ENCODE measurements at regions not wholly inside any gene's neighbourhood (a gene's known extent, or its start where the extent isn't known, plus 50 kb on each side); places are given as distances from the start of the nearest gene placed in this dataset.
"Not testable (repeated sequence)": the region's sequence is repeated elsewhere in the genome, so short reads cannot be mapped to it uniquely, and the experiment has no call there.

DNA sequence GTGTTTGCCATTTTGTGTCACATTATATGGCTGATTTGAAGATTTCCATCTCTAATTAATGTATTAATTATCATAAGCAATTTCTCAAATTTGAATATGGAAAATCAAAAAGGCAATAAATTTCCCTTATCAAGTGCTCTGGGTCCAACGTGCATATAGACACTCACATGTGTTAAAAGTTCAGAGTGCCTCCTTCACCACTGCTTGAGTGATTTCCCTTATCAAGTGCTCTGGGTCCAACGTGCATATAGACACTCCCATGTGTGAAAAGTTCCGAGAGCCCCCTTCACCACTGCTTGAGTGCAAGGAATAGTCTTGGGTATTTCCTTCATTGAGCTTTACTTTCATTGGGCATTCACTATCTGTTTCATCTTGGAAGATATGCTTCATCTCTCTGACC lies 421.0 kb upstream of the ZNF717 start:
- no peak for DNase-seq

GRCh38 chr3:76212679-76213078 lies 427.3 kb upstream of the ZNF717 start:
- DNase-seq: no peak

DNA sequence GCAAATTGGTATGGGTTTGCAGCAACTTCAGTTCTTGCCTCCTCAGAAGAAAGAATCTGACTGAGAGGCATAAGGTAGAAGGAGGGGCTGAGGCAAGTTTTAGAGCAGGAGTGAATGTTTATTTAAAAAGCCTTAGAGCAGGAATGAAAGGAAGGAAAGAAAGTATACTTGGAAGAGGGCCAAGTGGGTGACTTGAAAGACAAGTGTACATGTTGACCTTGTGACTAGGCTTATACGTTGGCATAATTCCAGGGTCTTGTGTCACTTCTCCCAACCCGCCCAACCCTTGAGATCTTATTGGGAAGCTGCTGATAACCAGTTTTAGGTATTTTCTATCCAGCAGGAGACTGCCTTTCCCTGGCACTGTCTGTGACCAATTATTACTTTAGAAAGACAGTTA lies 436.9 kb upstream of the ZNF717 start:
- DNase-seq: no peak

- no peak for DNase-seq
Observed at GRCh38 chr3:76231258-76231657, 445.9 kb upstream of the ZNF717 start.

- DNase-seq: no peak
Observed at GRCh38 chr3:76242886-76243753, 457.8 kb upstream of the ZNF717 start.

DNA sequence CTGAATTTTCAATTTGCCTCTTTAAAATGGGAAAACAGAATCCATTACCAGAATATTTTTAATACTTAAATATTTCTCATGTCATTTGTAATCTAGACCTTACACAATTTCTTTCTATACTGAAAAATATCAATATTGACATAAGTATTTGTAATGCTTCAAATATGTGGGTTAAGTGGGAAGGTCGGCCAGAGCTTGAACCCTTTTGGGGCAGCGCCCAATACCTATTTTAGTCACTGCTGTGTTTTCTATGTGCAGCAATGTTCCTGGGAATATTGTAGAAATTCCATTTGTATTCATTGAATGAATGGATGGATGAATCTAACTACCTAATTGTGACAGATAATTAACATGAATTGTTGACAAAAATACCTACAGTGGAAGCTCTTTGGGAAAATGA lies 459.7 kb upstream of the ZNF717 start:
- DNase-seq: no peak

GRCh38 chr3:76245622-76246021 lies 460.3 kb upstream of the ZNF717 start:
- no peak for DNase-seq

- DNase-seq: no peak
Observed at GRCh38 chr3:76264496-76264895, 479.1 kb upstream of the ZNF717 start.

DNA sequence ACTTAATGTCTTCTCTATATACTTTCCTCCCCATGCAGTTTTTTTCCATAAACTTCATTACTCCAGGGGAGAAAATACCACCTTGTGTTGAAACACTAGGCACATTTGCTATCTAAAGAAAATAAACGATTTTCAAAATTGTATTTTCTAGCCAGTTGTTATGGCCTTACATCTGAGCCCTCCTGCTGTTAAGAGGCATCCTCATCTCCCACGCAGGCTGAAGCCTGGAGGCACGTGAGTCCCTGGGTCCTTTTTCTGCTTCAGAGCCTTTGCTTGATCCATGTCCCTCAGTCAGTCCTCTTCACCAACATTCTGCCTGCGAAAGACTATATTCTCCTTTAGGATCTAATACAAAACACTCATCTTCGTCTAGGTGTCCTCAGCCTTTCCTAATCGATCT lies 479.6 kb upstream of the ZNF717 start:
- no peak for DNase-seq

DNA sequence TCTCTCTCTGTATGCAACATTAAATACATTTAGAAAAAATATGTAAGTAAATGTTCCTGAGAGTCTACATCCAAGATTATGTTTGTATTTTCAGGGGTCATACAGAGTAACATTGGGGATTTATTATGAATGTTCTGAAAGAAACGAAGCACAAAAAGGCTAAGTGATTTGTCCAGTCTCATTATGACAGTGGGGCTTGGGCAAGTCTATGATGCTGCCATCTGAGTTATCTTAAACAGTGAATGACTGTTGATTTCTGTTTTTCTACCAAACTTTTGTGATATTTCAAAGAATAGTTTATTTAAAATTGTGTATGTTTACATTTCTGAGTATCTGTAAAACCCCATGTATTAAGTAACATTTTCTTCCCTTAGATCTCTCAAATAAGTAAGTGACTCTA lies 481.2 kb upstream of the ZNF717 start:
- DNase-seq: no peak

DNA sequence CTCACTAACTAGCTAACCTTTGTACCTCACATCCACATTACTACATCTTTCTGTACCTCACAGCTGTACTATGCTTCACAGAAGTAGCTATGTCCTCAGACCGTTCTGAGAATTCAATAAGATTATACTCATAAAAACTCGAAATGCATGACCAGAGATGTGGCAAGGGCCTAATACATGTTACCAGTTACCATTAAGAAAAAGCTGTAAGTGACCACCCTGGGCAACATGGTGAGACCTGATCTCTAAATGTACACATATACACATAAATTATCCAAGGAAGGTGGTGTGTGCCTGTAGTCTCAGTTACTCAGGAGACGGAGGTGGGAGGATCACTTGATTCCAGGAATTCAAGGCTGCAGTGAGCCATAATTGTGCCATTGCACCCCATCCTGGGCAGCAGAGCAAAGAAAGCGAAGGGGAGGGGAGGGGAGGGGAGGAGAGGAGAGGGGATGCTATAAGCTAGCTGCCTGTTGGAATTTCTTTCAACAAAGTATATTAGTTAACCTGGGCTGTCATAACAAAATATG lies 482.6 kb upstream of the ZNF717 start:
- no peak for DNase-seq

GRCh38 chr3:76293856-76294255 lies 508.5 kb upstream of the ZNF717 start:
- DNase-seq: no peak

- peak; percentile 1 for DNase-seq
Observed at GRCh38 chr3:76300746-76301145, 515.4 kb upstream of the ZNF717 start.

- DNase-seq: no peak
Observed at GRCh38 chr3:76307556-76307955, 522.2 kb upstream of the ZNF717 start.

GRCh38 chr3:76308541-76308940 lies 523.2 kb upstream of the ZNF717 start:
- no peak for DNase-seq

GRCh38 chr3:76310089-76310488 lies 524.7 kb upstream of the ZNF717 start:
- no peak for DNase-seq

DNA sequence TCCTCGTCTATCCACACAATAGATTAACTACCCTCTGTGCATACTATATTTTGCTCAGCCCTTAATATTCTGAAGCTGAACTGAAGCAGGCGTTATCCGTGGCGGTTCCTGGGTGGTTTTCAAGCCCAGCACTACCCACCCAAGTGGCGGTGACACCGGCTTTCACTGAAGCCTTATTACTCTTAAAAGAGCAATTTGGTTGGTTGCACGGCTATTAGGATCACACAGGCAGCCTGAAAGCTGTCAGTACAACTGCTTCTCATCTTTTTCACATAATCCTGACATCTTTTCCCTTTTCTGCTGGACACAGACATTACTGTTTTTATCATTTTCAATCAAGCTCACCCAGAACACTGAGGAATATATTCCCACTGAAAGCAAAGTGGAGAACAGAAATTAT lies 525.3 kb upstream of the ZNF717 start:
- no peak for DNase-seq

- DNase-seq: no peak
Observed at GRCh38 chr3:76311941-76312340, 526.6 kb upstream of the ZNF717 start.

- not testable (repeated sequence) for DNase-seq
Observed at GRCh38 chr3:76315906-76316305, 530.6 kb upstream of the ZNF717 start.

GRCh38 chr3:76321614-76322013 lies 536.3 kb upstream of the ZNF717 start:
- no peak for DNase-seq

DNA sequence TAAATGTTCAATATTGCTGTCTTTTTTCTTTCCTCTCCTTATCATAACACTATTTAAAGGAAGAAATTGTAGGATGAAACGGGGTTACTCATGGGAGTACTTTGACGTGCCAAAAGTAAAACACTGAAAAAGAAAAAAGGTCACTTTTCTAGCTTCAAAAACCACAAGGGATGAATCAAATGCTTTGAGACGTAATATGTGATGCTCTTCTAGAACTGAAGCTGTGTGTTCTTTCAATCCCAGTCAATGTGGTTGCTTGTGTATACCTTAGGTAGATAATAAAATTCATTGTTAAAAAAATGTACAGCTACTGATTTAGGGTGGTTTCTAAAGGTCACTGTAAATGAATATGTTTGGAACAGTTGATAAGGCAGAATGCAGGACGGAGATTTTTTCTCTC lies 538.8 kb upstream of the ZNF717 start:
- no peak for DNase-seq

DNA sequence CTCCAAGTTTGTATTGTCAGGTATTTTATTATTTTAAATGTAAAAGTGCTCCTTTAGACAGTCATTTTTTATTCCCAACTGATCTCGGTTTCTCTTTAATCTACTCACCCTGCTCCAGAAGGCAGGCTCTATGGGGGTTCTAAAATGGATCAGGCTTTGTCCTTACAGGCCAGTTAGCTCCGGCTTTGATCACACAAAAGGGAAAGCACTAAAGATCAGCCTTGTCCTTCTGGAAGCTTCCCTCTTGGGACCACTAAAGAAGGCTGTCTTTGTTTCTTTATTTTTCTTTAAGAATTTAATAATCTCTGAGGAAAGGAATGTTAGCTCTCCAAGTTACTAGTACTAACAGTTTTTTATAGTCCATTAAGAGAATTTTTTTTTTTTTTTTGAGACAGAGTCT lies 560.5 kb upstream of the ZNF717 start:
- no peak for DNase-seq

DNA sequence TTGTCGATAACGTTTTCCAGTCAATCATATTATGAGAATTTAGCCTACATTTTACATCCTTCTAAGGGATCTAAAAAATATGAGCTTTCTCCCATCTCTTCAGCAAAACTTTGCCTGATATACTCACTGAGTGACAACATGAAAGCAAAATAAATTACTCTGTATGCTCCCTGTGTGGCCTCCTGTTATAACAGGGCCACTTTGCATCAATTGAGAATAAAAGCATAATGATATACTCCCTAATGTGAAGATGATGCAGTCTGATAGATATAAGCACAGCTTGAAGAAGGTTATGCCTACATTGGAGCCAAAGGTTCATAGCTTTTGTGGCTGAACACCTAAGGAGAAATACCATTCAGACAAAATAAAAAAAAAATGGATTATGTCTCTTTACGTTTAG lies 561.3 kb upstream of the ZNF717 start:
- no peak for DNase-seq

DNA sequence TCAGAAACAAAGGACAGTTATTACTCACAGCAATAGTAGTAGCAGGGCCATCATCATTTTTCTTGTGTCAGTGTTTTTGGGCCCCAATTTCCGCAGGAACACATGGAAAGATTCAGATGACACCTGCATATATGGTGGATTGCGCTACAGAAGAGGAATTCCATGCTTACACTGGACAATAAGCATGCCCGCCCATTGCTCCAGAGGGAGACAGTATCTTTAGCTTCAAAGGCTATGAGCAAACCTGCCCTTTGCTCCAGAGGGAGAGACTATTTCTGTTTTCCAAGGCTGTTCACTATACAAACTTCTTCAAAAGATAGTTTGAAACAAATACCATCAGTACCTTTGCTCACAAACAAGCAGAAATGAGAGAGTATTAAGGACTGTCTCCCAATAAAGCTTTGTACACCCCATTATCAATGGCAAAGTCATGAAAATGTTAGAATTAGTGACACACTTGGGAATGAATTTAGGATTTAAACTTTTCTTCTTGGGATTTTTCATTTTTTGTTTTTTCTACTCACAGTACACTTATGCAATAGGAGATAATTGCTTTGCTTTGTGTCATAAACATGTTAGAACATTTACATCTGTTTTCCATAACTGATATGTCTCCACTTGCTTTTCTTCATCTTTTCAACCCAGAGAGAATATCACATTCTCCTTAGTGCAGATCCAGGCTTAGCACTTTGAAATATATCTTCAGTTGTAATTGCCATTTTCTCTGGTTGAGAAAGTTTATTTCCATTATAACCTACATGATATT lies 564.5 kb upstream of the ZNF717 start:
- no peak for DNase-seq

Measured in DMS153 (cell line).